CD4-positive, alpha-beta T cell treated with Interleukin-10 for 1 hour (primary cell): ENCODE measurements at regions not wholly inside any gene's neighbourhood (a gene's known extent, or its start where the extent isn't known, plus 50 kb on each side); places are given as distances from the start of the nearest gene placed in this dataset.

Experiments used
- DNase-seq: peaks from one replicate; pipeline ENCODE4 v3.0.0-alpha.2; 2020

DNA sequence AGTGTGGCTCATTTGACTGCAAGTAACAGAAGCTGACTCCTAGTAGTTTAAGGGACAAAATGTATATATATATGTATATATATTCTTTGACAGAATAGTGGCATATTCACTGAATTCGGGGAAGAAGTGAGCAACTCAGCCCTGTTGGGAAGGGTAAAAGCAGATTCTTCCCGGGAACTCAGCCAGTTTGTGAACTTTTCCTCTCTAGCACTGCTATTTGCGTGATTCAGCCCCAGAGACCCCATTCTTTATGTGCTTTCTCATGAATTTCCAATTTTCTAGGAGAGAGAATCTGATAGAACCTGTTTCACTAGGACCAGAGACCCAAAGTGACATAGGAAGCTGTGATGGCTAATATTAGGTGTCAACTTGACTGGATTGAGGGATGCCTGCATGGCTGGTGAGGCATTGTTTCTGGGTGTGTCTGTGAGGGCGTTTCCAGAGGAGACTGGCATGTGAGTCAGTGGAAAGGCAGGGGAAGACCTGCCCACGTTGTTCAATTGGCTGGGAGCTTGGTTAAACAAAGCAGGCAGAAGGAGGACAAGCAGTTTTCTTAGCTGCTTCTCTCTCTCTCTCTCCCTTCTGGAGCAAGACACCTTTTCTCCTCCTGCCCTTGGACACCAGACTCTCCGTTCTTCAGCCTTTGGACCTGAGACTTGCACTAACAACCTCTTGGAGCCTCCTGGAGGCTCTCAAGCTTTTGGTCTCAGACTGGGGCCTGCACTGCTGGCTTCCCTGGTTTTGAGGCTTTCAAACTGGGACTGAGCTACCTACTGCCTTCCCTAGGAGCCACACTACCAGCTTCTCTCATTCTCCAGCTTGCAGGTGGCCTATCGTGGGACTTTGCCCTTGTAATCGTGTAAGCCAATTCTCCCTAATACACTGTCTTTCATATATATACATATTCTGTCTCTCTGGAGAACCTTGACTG lies 93.4 kb upstream of the KCNK1 start:
- no peak for DNase-seq

GRCh38 chr1:233523047-233523446 lies 90.9 kb upstream of the KCNK1 start:
- no peak for DNase-seq

- DNase-seq, result no peak
These were observed 86.1 kb upstream of the KCNK1 start for GRCh38 chr1:233527818-233528217.

- DNase-seq, result no peak
These were observed 83.1 kb upstream of the KCNK1 start for GRCh38 chr1:233530665-233531386.

DNA sequence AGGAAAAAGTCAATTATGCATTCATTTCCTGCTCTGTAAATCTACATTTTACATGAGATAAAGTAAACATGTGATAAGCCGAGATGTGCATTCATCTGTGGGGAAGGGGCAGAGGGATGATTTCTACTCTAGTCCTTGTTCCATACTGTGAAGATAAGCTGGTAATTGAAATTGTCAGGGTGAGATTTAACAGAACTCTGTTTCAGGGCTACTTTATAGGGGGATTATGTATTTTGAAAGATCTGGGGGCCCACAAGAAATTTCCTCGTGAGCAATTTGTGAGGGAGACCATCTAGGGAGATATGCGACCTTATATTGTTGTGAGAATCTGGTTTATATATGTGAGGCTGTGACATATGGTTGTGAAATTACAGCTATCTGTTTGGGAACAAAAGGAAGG lies 73.1 kb upstream of the KCNK1 start:
- DNase-seq, result no peak

DNA sequence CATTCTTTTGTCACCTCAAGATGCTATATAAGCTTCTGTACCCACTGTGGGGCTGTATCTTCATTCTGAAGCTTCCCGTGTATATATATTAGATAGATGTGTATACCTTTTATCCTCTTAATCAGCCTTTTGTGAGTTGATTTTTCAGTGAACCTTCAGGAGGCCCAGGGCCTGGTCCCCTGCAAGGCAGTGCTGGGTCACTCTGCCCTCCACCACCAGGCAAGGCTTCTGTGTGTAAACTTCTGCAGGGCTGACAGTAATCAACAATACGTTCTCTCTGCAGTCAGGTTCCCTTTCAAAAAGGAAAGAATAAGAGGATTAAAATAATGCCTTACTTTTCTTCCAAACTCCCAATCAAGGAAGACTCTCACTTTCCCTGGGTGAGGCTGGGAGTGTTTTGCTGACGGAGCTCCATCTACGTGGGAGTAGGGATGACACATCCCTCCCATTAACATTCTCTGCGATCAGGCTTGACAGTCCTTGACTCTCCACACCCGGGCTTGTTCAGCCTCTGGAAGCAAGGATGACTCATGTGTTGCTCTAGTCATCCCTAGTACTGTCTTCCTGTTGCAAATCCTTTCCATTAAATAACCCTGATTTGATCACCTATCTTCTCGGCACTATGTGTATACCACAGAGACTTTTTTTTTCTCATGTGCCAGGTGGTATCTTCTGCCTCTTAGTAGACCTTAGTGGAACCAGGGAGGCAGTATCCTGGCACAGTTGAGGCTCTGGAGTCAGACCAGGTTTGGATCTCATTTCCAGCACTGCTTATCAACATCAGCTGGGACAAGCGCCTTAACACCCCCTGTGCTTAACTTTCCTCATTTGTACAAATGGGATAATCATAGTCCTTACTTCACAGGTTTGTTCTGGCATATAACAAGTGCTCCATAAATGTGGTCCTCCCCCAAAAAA lies 70.3 kb upstream of the KCNK1 start:
- no peak for DNase-seq

DNA sequence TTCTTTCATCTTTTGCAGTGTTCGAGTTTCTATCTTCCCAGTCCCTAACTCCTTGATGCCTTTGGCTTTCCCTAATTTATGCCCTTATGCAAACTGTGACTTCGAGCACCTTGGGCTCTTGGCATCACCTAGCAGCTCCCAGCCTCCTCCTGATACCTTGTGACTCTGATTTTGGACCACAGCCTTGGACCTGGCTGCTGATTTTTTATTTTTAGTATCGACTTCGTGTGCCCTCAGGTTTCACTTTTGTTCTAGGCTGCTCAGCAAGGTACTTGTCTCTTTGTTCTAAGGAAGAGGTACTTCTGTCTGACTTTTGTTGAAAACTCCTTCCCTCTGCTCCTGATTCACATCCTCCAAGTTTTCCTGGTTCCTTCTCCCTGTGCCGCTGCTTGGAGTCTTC lies 69.6 kb upstream of the KCNK1 start:
- DNase-seq, result no peak

- DNase-seq, result no peak
These were observed 66.2 kb upstream of the KCNK1 start for GRCh38 chr1:233547726-233548125.

DNA sequence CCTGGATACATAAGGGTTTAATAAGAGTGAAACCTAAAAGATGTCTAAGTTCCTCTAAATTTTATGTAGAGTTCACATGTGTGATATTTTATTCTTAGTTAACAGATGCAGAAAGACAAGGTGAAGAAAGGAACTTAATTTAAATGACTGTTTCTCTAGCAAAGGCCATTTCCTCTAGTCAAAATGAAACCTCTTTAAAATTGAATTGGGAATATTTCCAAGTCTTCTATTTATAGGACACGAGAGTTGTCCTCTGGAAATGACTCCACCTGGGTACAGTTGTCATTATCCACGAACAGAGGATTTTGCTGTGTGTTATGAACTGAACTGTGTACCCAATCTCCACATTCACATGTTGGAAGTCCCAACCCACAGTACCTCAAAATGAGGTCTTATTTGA lies 64.5 kb upstream of the KCNK1 start:
- no peak for DNase-seq

GRCh38 chr1:233549917-233550316 lies 64.0 kb upstream of the KCNK1 start:
- no peak for DNase-seq

DNA sequence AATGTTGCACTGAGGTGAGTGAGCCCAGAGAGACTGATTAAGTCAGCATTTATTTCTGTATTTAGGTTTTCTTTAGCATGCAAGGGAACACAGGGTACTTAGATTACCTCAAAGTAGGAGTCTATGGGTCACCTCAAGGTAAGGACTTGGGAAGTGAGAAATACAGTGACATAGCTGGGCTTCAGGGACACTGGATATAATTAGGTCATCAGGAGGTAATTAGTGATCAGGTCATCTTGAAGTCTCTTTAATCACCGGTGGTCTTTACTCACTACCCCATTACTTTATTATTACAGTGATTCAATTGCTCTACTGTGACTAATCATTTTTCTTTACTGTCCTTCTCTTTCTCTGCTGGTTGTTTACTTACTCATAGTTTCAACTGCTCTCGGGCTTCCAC lies 59.9 kb upstream of the KCNK1 start:
- DNase-seq, result no peak

- no peak for DNase-seq
These were observed 52.0 kb upstream of the KCNK1 start for GRCh38 chr1:233561708-233562426.
